ENCODE measurements at regions not wholly inside any gene's neighbourhood (a gene's known extent, or its start where the extent isn't known, plus 50 kb on each side); places are given as distances from the start of the nearest gene placed in this dataset.

DNA sequence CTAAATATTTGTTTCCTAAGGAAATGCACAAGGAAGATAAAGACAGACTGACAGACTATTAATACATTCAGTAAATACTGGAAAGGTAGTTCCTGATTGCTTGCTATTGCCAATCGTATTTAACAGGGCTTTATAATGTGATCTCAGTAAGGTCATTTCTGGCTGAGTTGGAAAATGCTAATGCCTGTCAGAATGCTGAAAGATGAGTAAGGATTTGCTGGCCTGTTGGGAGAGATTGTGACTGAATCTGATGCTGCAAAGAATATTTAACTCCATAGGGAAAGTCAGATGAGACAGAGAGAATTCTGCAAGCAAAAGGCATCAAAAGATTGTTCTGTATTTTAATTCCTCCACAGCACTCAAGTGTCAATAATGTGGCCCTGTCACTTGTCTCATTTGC lies 169.0 kb downstream of the BEND2 start:
- ATAC-seq (ENCODE audit: insufficient read depth, low FRiP score), result no peak
- no peak overlapping the region for H3K4me3 ChIP-seq
- no peak overlapping the region for H3K27ac ChIP-seq (ENCODE audit: low read depth in 1 of 2, low read length in 1 of 2)
- DNase-seq, result no peak
- peaks cover 0 to 35% (median 12%) of the 10 kb centered on the region in 3 donors for H3K27me3 ChIP-seq (ENCODE audit: control insufficient read depth in 3 of 3, insufficient read depth in 3 of 3, low read length in 2 of 3)
- no peaks in the 10 kb centered on the region for H3K36me3 ChIP-seq (ENCODE audit: control insufficient read depth in 4 of 4, insufficient read depth in 4 of 4, low read length in 4 of 4)
- no peaks in the 10 kb centered on the region for H3K4me1 ChIP-seq (ENCODE audit: control insufficient read depth in 5 of 5, insufficient read depth in 5 of 5, low read length in 5 of 5)
- peaks cover 0 to 2% (median 0%) of the 10 kb centered on the region in 4 donors for H3K9me3 ChIP-seq (ENCODE audit: control insufficient read depth in 4 of 4, insufficient read depth in 3 of 4, low read length in 3 of 4)
- no peak for TF ChIP-seq CTCF (IDR thresholded peaks at IDR 0.05; ENCODE audit: control extremely low read depth, extremely low read depth)
- H3K9ac ChIP-seq (ENCODE audit: insufficient read depth in 1 of 2, low read length in 2 of 2), result no peak overlapping the region
- 64 to 86% methylated on average over 1 of the region's 1 CpG for WGBS, 2 donors

DNA sequence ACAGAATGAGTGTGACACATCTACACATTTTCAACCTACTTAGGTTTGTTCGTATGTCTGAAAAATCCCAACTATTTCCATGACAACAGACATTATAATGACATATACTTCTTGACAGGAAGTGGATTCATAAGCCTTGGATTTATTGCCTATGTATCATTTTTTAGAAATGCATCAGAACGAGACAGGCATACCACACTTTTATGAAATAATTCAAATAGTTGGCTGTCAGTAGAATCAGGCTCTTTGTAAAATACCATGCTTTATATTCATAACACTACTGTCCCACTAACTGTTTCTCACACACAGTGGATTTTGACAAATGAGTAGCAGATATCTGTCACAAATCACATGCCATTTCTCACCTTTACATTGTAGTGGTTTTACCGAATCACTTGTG lies 173.2 kb downstream of the BEND2 start:
- H3K4me1 ChIP-seq (ENCODE audit: control insufficient read depth in 5 of 5, insufficient read depth in 5 of 5, low read length in 5 of 5), result no peaks in the 10 kb centered on the region
- no peak overlapping the region for H3K27ac ChIP-seq (ENCODE audit: low read depth in 1 of 2, low read length in 1 of 2)
- H3K9me3 ChIP-seq (ENCODE audit: control insufficient read depth in 4 of 4, insufficient read depth in 3 of 4, low read length in 3 of 4), result peaks cover 0 to 3% (median 0%) of the 10 kb centered on the region in 4 donors
- DNase-seq (no peak), ATAC-seq (ENCODE audit: insufficient read depth, low FRiP score) (no peak)
- peaks cover 3 to 43% (median 18%) of the 10 kb centered on the region in 3 donors for H3K27me3 ChIP-seq (ENCODE audit: control insufficient read depth in 3 of 3, insufficient read depth in 3 of 3, low read length in 2 of 3)
- WGBS, 2 donors, result 53 to 60% methylated on average over 3 of the region's 3 CpGs
- TF ChIP-seq CTCF (IDR thresholded peaks at IDR 0.05; ENCODE audit: control extremely low read depth, extremely low read depth), result no peak
- H3K4me3 ChIP-seq, result no peak overlapping the region
- no peaks in the 10 kb centered on the region for H3K36me3 ChIP-seq (ENCODE audit: control insufficient read depth in 4 of 4, insufficient read depth in 4 of 4, low read length in 4 of 4)
- H3K9ac ChIP-seq (ENCODE audit: insufficient read depth in 1 of 2, low read length in 2 of 2), result no peak overlapping the region

- Histone ChIP-seq H3K27me3 (ENCODE audit: control insufficient read depth in 3 of 3, insufficient read depth in 3 of 3, low read length in 2 of 3) (peaks cover 3 to 45% (median 22%) of the 10 kb centered on the region in 3 donors), H3K36me3 (ENCODE audit: control insufficient read depth in 4 of 4, insufficient read depth in 4 of 4, low read length in 4 of 4) (no peaks in the 10 kb centered on the region), H3K9me3 (ENCODE audit: control insufficient read depth in 4 of 4, insufficient read depth in 3 of 4, low read length in 3 of 4) (peaks cover 0 to 3% (median 0%) of the 10 kb centered on the region in 4 donors), H3K27ac (ENCODE audit: low read depth in 1 of 2, low read length in 1 of 2) (no peak overlapping the region), H3K4me1 (ENCODE audit: control insufficient read depth in 5 of 5, insufficient read depth in 5 of 5, low read length in 5 of 5) (no peaks in the 10 kb centered on the region), H3K9ac (ENCODE audit: insufficient read depth in 1 of 2, low read length in 2 of 2) (no peak overlapping the region), H3K4me3 (no peak overlapping the region)
- no peak for DNase-seq
- TF ChIP-seq CTCF (IDR thresholded peaks at IDR 0.05; ENCODE audit: control extremely low read depth, extremely low read depth), result no peak
- ATAC-seq (ENCODE audit: insufficient read depth, low FRiP score), result no peak
- 66 to 82% methylated on average over 2 of the region's 2 CpGs for WGBS, 2 donors
These were observed 175.2 kb downstream of the BEND2 start for GRCh38 chrX:18045436-18045835.

- no peaks in the 10 kb centered on the region for H3K36me3 ChIP-seq (ENCODE audit: control insufficient read depth in 4 of 4, insufficient read depth in 4 of 4, low read length in 4 of 4)
- no peak for ATAC-seq (ENCODE audit: insufficient read depth, low FRiP score)
- peaks cover 0 to 2% (median 0%) of the 10 kb centered on the region in 4 donors for H3K9me3 ChIP-seq (ENCODE audit: control insufficient read depth in 4 of 4, insufficient read depth in 3 of 4, low read length in 3 of 4)
- H3K4me1 ChIP-seq (ENCODE audit: control insufficient read depth in 5 of 5, insufficient read depth in 5 of 5, low read length in 5 of 5), result no peaks in the 10 kb centered on the region
- no peak overlapping the region for H3K4me3 ChIP-seq
- DNase-seq, result no peak
- no peak overlapping the region for H3K27ac ChIP-seq (ENCODE audit: low read depth in 1 of 2, low read length in 1 of 2)
- H3K9ac ChIP-seq (ENCODE audit: insufficient read depth in 1 of 2, low read length in 2 of 2), result no peak overlapping the region
- 60 to 79% methylated on average over 5 of the region's 5 CpGs for WGBS, 2 donors
- TF ChIP-seq CTCF (IDR thresholded peaks at IDR 0.05; ENCODE audit: control extremely low read depth, extremely low read depth), result no peak
- peaks cover 3 to 45% (median 24%) of the 10 kb centered on the region in 3 donors for H3K27me3 ChIP-seq (ENCODE audit: control insufficient read depth in 3 of 3, insufficient read depth in 3 of 3, low read length in 2 of 3)
These were observed 177.9 kb downstream of the BEND2 start for GRCh38 chrX:18042776-18043175.
